Astrocyte (in vitro differentiated cells and primary cell): ENCODE measurements at regions not wholly inside any gene's neighbourhood (a gene's known extent, or its start where the extent isn't known, plus 50 kb on each side); places are given as distances from the start of the nearest gene placed in this dataset.

Experiments used
- DNase-seq: peaks from one replicate; pipeline ENCODE4 v3.0.0-alpha.2; 2010; ENCODE audit warnings: low read depth
- FAIRE-seq: peaks from 2 replicates; lab custom pipeline; 2011; peaks lifted over from hg19 to GRCh38; lab: Jason Lieb, UNC
- H2AFZ ChIP-seq: 2 replicates; pipeline ENCODE4 v1.6.0; 2012; ENCODE audit warnings: low read depth, low read length, inconsistent platforms
- H3K27ac ChIP-seq: 2 replicates; pipeline ENCODE4 v1.5.1; 2011; ENCODE audit warnings: low read depth, low read length, inconsistent platforms
- H3K27me3 ChIP-seq: 2 replicates; pipeline ENCODE4 v1.6.0; 2011; ENCODE audit warnings: low read length, inconsistent platforms; ENCODE audit not compliant: insufficient read depth
- H3K36me3 ChIP-seq: 2 replicates; pipeline ENCODE4 v1.5.1; 2011; ENCODE audit warnings: low read length, inconsistent platforms; ENCODE audit not compliant: insufficient read depth
- H3K4me1 ChIP-seq: 2 replicates; pipeline ENCODE4 v1.5.1; 2011; ENCODE audit warnings: low read length, inconsistent platforms; ENCODE audit not compliant: insufficient read depth
- H3K4me2 ChIP-seq: 2 replicates; pipeline ENCODE4 v1.6.0; 2012; ENCODE audit warnings: low read length, inconsistent platforms
- H3K4me3 ChIP-seq: 2 replicates; pipeline ENCODE4 v1.5.1; 2011; ENCODE audit warnings: low read depth, mild to moderate bottlenecking, low read length, inconsistent platforms; ENCODE audit not compliant: insufficient read depth
- H3K79me2 ChIP-seq: 2 replicates; pipeline ENCODE4 v1.6.0; 2012; ENCODE audit warnings: mild to moderate bottlenecking, low read length, inconsistent platforms; ENCODE audit not compliant: insufficient read depth
- H3K9ac ChIP-seq: 2 replicates; pipeline ENCODE4 v1.6.0; 2012; ENCODE audit warnings: mild to moderate bottlenecking, low read length, inconsistent platforms
- H3K9me3 ChIP-seq: 2 replicates; pipeline ENCODE4 v1.5.1; 2012; ENCODE audit warnings: low read depth, mild to moderate bottlenecking, low read length, inconsistent platforms; ENCODE audit not compliant: insufficient read depth
- H4K20me1 ChIP-seq: 2 replicates; pipeline ENCODE4 v1.6.0; 2012; ENCODE audit warnings: low read length, inconsistent platforms; ENCODE audit not compliant: insufficient read depth
- H3K27ac Mint-ChIP-seq: one replicate; pipeline ENCODE4 v1.8.0; 2021; ENCODE audit warnings: mild to moderate bottlenecking, mixed read lengths; ENCODE audit not compliant: unreplicated experiment
- H3K27me3 Mint-ChIP-seq: one replicate; pipeline ENCODE4 v1.8.0; 2021; ENCODE audit warnings: low read depth, mixed read lengths; ENCODE audit not compliant: unreplicated experiment
- H3K36me3 Mint-ChIP-seq: one replicate; pipeline ENCODE4 v1.8.0; 2021; ENCODE audit warnings: low read depth, mixed read lengths; ENCODE audit not compliant: unreplicated experiment
- H3K4me1 Mint-ChIP-seq: one replicate; pipeline ENCODE4 v1.8.0; 2021; ENCODE audit warnings: low read depth, mixed read lengths; ENCODE audit not compliant: unreplicated experiment
- H3K4me3 Mint-ChIP-seq: one replicate; pipeline ENCODE4 v1.8.0; 2021; ENCODE audit warnings: mild to moderate bottlenecking, moderate library complexity, mixed read lengths; ENCODE audit not compliant: unreplicated experiment
- H3K9me3 Mint-ChIP-seq: one replicate; pipeline ENCODE4 v1.8.0; 2021; ENCODE audit warnings: mild to moderate bottlenecking, mixed read lengths; ENCODE audit not compliant: unreplicated experiment
- CTCF ChIP-seq: IDR thresholded peaks from 2 replicates; pipeline ENCODE4 v1.5.1; 2011; ENCODE audit warnings: low read depth, mild to moderate bottlenecking, inconsistent platforms, low read length, moderate library complexity; ENCODE audit not compliant: insufficient read depth
- EZH2 ChIP-seq: IDR thresholded peaks from 2 replicates; pipeline ENCODE4 v1.6.1; 2012; ENCODE audit warnings: mild to moderate bottlenecking, low read length, inconsistent platforms; ENCODE audit not compliant: insufficient read depth

DNA sequence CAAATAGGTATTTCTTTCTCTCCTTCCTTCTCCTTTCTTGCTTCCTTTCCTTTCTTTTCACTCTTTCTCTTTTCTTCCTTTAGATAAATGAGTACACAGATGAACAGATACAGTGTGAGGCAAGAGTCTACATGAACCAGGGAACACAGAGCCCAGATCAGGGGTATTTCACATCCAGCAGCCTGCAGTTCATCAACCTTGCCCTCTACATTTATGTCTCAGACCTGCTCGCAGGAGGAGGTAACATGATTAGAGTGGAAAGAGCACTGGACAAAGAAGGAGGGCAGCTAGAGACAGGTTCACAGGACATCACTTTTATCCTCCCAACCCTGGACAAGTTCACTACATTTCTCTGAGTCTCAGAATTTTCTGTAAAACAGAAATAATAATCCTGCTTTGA, 773.1 kb downstream of the NTRK3 start:
- Histone ChIP-seq H3K9me3 (no peaks in the 10 kb centered on the region), H3K4me3 (no peak overlapping the region), H3K27ac (no peak overlapping the region), H3K4me2 (no peak overlapping the region), H3K79me2 (no peaks in the 10 kb centered on the region), H2AFZ (no peak overlapping the region), H3K36me3 (no peaks in the 10 kb centered on the region), H3K27me3 (no peaks in the 10 kb centered on the region), H4K20me1 (no peaks in the 10 kb centered on the region), H3K9ac (no peak overlapping the region), H3K4me1 (no peaks in the 10 kb centered on the region)
- FAIRE-seq (no peak), DNase-seq (no peak)
- H3K27me3 Mint-ChIP-seq, result no peaks in the 10 kb centered on the region
- H3K36me3 Mint-ChIP-seq, result no peaks in the 10 kb centered on the region
- H3K4me3 Mint-ChIP-seq, result no peak overlapping the region
- no peak overlapping the region for H3K27ac Mint-ChIP-seq
- TF ChIP-seq EZH2 (no peak), CTCF (no peak)
- no peaks in the 10 kb centered on the region for H3K9me3 Mint-ChIP-seq
- no peaks in the 10 kb centered on the region for H3K4me1 Mint-ChIP-seq

DNA sequence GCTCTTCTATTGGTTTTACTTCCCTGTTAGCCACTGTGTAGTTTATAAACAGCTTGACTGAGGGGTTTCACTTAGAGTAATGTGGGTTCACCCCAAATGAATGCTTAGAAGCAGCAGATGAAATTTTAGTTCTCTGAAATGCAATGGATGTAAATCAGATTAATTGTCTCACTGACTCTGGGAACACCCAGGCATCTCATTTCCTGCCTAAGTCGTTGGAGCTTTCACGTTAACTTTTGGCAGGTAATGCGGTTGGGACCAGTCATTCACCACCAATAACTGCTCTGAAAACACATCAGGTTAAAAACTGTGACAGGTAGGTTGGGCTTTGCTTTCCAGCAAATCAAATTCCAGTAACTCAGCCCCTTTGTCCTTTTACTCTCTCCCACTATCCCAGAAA, 775.4 kb downstream of the NTRK3 start:
- no peak overlapping the region for H3K27ac ChIP-seq
- H3K27me3 Mint-ChIP-seq, result no peaks in the 10 kb centered on the region
- no peaks in the 10 kb centered on the region for H3K36me3 Mint-ChIP-seq
- no peak overlapping the region for H2AFZ ChIP-seq
- H3K36me3 ChIP-seq, result no peaks in the 10 kb centered on the region
- no peak overlapping the region for H3K9ac ChIP-seq
- no peak overlapping the region for H3K4me3 ChIP-seq
- H3K27ac Mint-ChIP-seq, result no peak overlapping the region
- H3K4me3 Mint-ChIP-seq, result no peak overlapping the region
- TF ChIP-seq EZH2 (no peak), CTCF (no peak)
- no peak for FAIRE-seq
- no peaks in the 10 kb centered on the region for H3K27me3 ChIP-seq
- no peak for DNase-seq
- no peaks in the 10 kb centered on the region for H3K79me2 ChIP-seq
- no peak overlapping the region for H3K4me2 ChIP-seq
- H4K20me1 ChIP-seq, result no peaks in the 10 kb centered on the region
- peaks cover 5% of the 10 kb centered on the region for H3K4me1 ChIP-seq
- no peaks in the 10 kb centered on the region for H3K9me3 ChIP-seq
- H3K4me1 Mint-ChIP-seq, result peaks cover 8% of the 10 kb centered on the region
- H3K9me3 Mint-ChIP-seq, result no peaks in the 10 kb centered on the region

DNA sequence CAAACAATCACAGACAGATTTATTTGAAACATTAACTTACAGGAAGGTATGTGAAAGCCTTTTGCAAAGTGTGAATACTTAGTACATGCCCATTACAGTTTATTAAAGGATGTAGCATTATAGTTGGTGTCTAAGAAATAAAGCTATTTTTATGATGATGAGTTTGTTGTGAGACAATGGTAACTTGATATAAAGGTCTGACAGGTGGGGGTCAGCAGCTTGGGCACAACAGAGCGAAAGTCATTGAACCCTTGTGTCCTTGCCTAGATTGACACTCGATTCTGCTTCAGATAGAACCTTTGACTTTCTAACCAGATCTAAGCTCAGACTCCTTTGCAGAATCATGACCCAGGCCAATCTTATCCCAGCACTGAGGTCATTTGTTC, 777.9 kb downstream of the NTRK3 start:
- Mint-ChIP-seq H3K27me3 (no peaks in the 10 kb centered on the region), H3K4me1 (peaks cover 8% of the 10 kb centered on the region), H3K4me3 (no peak overlapping the region), H3K36me3 (no peaks in the 10 kb centered on the region), H3K9me3 (no peaks in the 10 kb centered on the region), H3K27ac (peak overlapping the region; percentile 90)
- H3K9ac ChIP-seq, result no peak overlapping the region
- peaks cover 5% of the 10 kb centered on the region for H3K4me1 ChIP-seq
- H3K36me3 ChIP-seq, result no peaks in the 10 kb centered on the region
- no peaks in the 10 kb centered on the region for H3K9me3 ChIP-seq
- H3K4me3 ChIP-seq, result no peak overlapping the region
- H4K20me1 ChIP-seq, result no peaks in the 10 kb centered on the region
- FAIRE-seq (no peak), DNase-seq (no peak)
- TF ChIP-seq EZH2 (no peak), CTCF (no peak)
- H3K79me2 ChIP-seq, result no peaks in the 10 kb centered on the region
- peak overlapping the region; percentile 84 for H3K4me2 ChIP-seq
- H3K27me3 ChIP-seq, result no peaks in the 10 kb centered on the region
- H2AFZ ChIP-seq, result no peak overlapping the region
- H3K27ac ChIP-seq, result no peak overlapping the region
